KMS-11 (cell line): ENCODE measurements at regions not wholly inside any gene's neighbourhood (a gene's known extent, or its start where the extent isn't known, plus 50 kb on each side); places are given as distances from the start of the nearest gene placed in this dataset.

Source experiments
- H2AFZ ChIP-seq: fragments of 200-600 bp; sonication (generic); 2 replicates; pipeline ENCODE4 v1.6.1; 2016; ENCODE audit warnings: antibody characterized with exemption, mixed run types, low read depth
- H3K27ac ChIP-seq: fragments of 200-600 bp; sonication (generic); 2 replicates; pipeline ENCODE4 v1.6.1; 2016; ENCODE audit warnings: mild to moderate bottlenecking, mixed run types
- H3K27me3 ChIP-seq: fragments of 200-600 bp; sonication (generic); 2 replicates; pipeline ENCODE4 v1.6.1; 2017; ENCODE audit warnings: mild to moderate bottlenecking, low read depth, mixed run types, moderate library complexity; ENCODE audit not compliant: insufficient read depth
- H3K36me3 ChIP-seq: fragments of 200-600 bp; sonication (generic); 2 replicates; pipeline ENCODE4 v1.6.1; 2017; ENCODE audit warnings: mild to moderate bottlenecking, mixed run types; ENCODE audit not compliant: insufficient read depth
- H3K4me1 ChIP-seq: fragments of 200-600 bp; sonication (generic); 2 replicates; pipeline ENCODE4 v1.6.1; 2016; ENCODE audit warnings: mild to moderate bottlenecking, low read depth, mixed run types; ENCODE audit not compliant: poor library complexity, severe bottlenecking
- H3K4me2 ChIP-seq: fragments of 200-600 bp; sonication (generic); 2 replicates; pipeline ENCODE4 v1.7.0; 2016; ENCODE audit warnings: mild to moderate bottlenecking, mixed run types
- H3K4me3 ChIP-seq: fragments of 200-600 bp; sonication (generic); IDR thresholded peaks from 2 replicates; pipeline ENCODE4 v1.6.1; 2017; ENCODE audit warnings: low read depth, low read length, mixed read lengths; ENCODE audit not compliant: insufficient read depth
- H3K79me2 ChIP-seq: fragments of 200-600 bp; sonication (generic); 2 replicates; pipeline ENCODE4 v1.6.1; 2016; ENCODE audit warnings: low read depth, mixed run types; ENCODE audit not compliant: insufficient read depth
- H3K9ac ChIP-seq: fragments of 200-600 bp; sonication (generic); 2 replicates; pipeline ENCODE4 v1.6.1; 2016; ENCODE audit warnings: mild to moderate bottlenecking, mixed run types
- H4K20me1 ChIP-seq: fragments of 200-600 bp; sonication (generic); 2 replicates; pipeline ENCODE4 v1.6.1; 2016; ENCODE audit warnings: mild to moderate bottlenecking, mixed run types; ENCODE audit not compliant: insufficient read depth
- TF ChIP-seq, protein P1 (sequence below): fragments of 200-600 bp; sonication (generic); conservative IDR thresholded peaks from 2 replicates; pipeline ENCODE4 v1.6.1; 2017; ENCODE audit warnings: low read depth, mild to moderate bottlenecking, antibody characterized with exemption, low read length, moderate library complexity, mixed read lengths

DNA sequence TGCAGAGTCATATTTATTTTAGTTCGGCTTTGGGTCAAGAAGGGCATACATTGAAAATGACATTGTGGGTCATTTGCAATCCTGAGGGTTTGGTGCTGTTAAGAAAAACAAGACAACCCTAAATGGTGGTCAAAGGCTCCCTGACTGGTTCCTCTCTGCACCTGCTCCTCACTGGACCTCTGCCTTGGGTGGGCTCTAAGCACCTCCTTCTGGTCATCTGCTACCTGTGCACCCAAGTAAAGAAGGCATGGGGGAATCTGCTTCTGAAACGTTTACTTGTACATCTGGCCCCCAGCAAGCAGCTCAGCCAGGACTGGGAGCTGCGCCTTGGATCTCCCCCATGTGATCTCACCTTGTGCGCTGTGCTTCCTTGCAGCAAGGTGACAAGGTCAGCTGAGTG is 55.2 kb upstream of the MAL start:
- H3K9ac ChIP-seq: no peak overlapping the region
- H3K4me2 ChIP-seq: no peak overlapping the region
- H4K20me1 ChIP-seq: no peaks in the 10 kb centered on the region
- H3K4me1 ChIP-seq: no peaks in the 10 kb centered on the region
- no peaks in the 10 kb centered on the region for H3K36me3 ChIP-seq
- no peaks in the 10 kb centered on the region for H3K79me2 ChIP-seq
- no peak overlapping the region for H2AFZ ChIP-seq
- no peaks in the 10 kb centered on the region for H3K27me3 ChIP-seq
- TF ChIP-seq, protein P1, sequence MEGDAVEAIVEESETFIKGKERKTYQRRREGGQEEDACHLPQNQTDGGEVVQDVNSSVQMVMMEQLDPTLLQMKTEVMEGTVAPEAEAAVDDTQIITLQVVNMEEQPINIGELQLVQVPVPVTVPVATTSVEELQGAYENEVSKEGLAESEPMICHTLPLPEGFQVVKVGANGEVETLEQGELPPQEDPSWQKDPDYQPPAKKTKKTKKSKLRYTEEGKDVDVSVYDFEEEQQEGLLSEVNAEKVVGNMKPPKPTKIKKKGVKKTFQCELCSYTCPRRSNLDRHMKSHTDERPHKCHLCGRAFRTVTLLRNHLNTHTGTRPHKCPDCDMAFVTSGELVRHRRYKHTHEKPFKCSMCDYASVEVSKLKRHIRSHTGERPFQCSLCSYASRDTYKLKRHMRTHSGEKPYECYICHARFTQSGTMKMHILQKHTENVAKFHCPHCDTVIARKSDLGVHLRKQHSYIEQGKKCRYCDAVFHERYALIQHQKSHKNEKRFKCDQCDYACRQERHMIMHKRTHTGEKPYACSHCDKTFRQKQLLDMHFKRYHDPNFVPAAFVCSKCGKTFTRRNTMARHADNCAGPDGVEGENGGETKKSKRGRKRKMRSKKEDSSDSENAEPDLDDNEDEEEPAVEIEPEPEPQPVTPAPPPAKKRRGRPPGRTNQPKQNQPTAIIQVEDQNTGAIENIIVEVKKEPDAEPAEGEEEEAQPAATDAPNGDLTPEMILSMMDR: no peak
- no peak overlapping the region for H3K4me3 ChIP-seq
- H3K27ac ChIP-seq: no peak overlapping the region
